GM18907 (cell line): ENCODE measurements at regions not wholly inside any gene's neighbourhood (a gene's known extent, or its start where the extent isn't known, plus 50 kb on each side); places are given as distances from the start of the nearest gene placed in this dataset.

Experiments used
- ATAC-seq: cut with Tn5 transposase; IDR thresholded peaks from one replicate; pipeline ENCODE4 v1.9.1; 2021; ENCODE audit warnings: mild to moderate bottlenecking, moderate library complexity; ENCODE audit not compliant: unreplicated experiment

GRCh38 chr4:14513471-14513870, 488.8 kb upstream of the CPEB2 start:
- ATAC-seq = no peak

- ATAC-seq = no peak
These were observed 486.7 kb upstream of the CPEB2 start for GRCh38 chr4:14515556-14515955.

GRCh38 chr4:14518136-14518535, 484.1 kb upstream of the CPEB2 start:
- no peak for ATAC-seq

DNA sequence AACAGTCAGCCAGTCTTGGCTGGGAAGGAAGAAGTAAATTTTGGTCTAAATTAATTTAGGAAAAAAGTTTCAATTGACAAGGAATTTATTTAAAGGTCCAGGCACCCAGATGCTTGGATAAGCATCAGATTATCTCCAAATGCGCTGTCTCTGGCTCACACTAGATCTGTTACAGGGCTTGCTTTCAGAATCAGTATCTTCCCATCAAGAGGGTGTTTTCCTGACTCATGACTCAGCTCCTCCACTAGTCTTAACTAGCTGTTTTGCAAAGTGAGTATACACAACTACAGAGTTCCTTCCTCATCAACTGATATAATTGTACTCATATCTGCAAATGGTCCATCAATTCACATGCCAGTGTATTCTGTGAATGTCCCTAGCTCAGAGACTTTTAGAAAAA, 482.1 kb upstream of the CPEB2 start:
- no peak for ATAC-seq

DNA sequence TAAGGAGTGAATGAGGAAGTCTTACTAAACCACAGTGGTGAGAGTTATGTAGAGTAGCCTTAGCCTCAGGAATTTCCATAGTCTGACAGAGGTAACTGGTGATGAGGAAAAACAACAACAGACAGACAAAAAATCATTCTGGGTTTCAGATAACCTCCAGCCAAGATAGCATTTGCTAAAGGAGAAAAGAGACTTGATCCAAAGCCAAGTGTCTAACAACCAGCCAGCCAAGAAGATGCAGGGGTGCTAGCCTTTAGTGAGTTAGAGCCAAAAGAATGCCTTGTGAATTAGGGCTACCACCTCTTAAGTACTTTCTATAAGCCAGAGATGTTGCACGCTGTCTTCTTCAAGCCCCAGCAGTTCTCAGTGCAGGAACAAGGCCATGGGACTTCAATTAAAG, 478.0 kb upstream of the CPEB2 start:
- no peak for ATAC-seq

- ATAC-seq = no peak
These were observed 473.4 kb upstream of the CPEB2 start for GRCh38 chr4:14528918-14529317.

- no peak for ATAC-seq
These were observed 472.6 kb upstream of the CPEB2 start for GRCh38 chr4:14529653-14530052.

DNA sequence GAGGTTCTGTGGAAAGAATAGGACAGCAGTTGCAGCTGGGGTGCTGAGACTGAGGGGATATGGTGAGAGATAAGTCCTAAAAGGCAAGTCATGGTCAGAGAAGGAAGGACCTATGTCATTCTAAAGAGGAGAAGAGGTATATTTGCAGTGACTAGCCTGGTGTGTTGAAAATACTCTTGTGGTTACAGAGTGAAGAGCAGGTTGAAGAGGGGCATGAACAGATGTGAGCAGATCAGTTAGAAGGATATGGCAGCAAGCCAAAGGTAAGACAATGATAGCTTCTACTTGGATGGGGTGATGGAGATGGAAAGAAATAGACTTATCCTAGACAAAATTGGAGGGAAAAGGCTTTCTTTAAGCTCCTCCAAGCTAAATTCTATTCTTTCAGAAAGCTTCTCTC, 469.8 kb upstream of the CPEB2 start:
- no peak for ATAC-seq

- ATAC-seq = no peak
These were observed 463.0 kb upstream of the CPEB2 start for GRCh38 chr4:14539246-14539645.

DNA sequence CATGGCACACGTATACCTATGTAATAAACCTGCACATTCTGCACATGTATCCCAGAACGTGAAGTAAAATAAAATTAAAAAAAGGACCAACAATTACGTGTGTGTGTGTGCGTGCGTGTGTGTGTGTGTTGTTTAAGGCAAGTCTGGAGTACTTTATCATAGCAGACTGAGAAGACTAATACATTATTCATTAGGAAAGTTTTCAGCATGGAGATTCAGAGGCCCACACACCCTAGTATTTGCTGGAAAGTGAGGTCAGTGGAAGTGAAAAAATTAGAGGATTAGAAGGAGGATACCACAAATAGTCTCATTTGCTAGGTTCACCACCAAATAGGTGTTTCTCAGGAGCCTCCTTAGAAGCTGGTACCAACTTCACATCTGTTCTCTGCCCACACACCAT, 457.1 kb upstream of the CPEB2 start:
- no peak for ATAC-seq

DNA sequence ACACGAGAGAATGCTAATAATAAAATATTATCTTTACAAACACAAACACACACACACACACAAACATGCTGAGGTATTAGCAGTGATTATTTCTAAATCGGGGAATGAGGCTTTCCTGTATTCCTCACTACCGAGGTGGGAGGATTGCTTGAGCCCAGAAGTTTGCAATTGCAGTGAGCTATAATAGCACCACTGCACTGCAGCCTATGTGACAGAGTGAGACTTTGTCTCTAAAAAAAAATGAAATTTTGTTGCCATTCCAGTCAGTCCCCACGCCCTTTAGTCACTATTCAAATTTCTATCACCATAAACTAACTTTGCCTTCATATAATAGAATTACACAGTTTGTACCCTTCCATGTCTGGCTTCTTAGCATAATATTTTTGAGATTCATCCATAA, 456.5 kb upstream of the CPEB2 start:
- no peak for ATAC-seq

- ATAC-seq = no peak
These were observed 450.2 kb upstream of the CPEB2 start for GRCh38 chr4:14552119-14552518.

DNA sequence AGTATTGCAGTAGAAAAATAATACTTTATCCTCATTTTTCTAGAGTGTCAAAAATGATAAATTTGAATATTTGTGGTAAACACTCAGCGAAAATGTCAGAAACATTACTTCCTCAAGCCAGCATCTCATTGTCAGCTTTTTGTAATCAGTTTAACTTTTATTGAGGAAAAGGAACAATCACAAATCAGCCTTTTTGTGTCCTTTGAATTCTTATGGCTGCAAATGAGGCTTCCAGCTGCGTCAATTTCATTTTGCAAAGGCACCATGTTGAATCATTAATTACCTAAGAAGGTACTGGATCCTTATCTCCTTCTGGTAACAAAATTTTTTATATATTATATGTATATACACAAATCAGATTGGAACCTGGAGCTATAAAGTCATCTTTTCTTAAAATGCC, 442.6 kb upstream of the CPEB2 start:
- no peak for ATAC-seq

GRCh38 chr4:14560577-14560976, 441.7 kb upstream of the CPEB2 start:
- ATAC-seq = no peak

DNA sequence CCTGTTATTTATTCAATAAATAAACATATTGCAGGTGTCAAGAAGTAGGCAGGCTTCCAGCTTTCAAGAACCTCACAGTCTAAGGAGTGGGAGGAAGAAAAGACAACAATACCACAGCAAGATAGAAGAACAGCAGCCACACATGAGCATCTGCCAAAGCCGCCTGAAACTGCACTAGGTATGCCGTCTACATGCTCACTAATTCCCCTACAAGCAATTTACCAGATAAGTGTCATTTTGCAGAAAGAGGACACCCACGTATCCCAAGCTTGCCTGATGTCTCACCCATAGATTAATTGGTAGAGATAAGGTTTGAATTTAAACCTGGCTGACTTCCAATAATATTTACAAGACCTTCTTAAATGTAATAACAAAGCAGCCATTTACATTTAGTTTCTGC, 439.4 kb upstream of the CPEB2 start:
- no peak for ATAC-seq

- no peak for ATAC-seq
These were observed 438.0 kb upstream of the CPEB2 start for GRCh38 chr4:14564281-14564680.

DNA sequence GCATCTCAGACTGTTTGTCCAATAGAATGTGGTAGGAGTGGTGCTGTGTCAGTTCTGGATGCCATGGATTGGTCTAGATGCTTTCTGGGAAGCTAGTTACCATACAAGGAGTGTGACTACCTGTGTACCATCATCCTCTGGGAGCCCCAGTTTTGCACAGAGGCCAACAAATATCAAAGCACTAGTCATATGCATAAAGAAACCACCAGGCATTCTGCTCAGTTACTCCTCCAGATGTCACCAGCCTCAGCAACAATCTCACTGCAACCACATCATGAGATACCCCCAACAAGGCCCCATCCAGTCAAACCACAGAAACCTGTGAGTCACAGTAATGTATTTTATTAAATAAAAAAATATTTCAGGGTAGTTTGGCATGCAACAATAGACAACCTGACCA, 435.8 kb upstream of the CPEB2 start:
- no peak for ATAC-seq

GRCh38 chr4:14568351-14568750, 433.9 kb upstream of the CPEB2 start:
- ATAC-seq = no peak

- ATAC-seq = no peak
These were observed 427.0 kb upstream of the CPEB2 start for GRCh38 chr4:14575289-14575688.

- ATAC-seq = no peak
These were observed 426.4 kb upstream of the CPEB2 start for GRCh38 chr4:14575919-14576318.

- ATAC-seq = no peak
These were observed 422.2 kb upstream of the CPEB2 start for GRCh38 chr4:14580061-14580460.

GRCh38 chr4:14581741-14582140, 420.5 kb upstream of the CPEB2 start:
- ATAC-seq = no peak

DNA sequence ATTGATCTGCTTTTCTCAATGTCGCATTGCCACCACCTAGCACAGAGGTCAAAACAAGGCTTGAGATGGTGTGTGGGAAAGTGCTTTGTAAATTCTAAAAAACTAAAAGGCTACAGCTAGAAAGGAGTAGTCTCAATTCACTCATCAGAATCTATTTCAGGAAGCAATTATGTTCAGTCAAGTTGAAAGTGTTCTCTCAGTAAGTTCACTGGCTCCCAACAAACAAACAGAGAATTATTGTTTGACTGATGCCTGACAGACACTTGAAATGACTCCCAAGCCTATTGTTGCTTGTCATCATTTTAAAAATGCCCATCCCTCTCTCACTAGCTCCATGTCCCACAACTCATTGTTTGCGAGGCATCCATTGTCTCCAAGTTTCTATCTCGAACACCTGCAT, 419.6 kb upstream of the CPEB2 start:
- ATAC-seq = no peak

- ATAC-seq = no peak
These were observed 418.9 kb upstream of the CPEB2 start for GRCh38 chr4:14583331-14583730.
